Glutamatergic neuron (in vitro differentiated cells): ENCODE measurements at regions not wholly inside any gene's neighbourhood (a gene's known extent, or its start where the extent isn't known, plus 50 kb on each side); places are given as distances from the start of the nearest gene placed in this dataset.
"Not testable (repeated sequence)": the region's sequence is repeated elsewhere in the genome, so short reads cannot be mapped to it uniquely, and the experiment has no call there.

Source experiments
- DNase-seq: peaks from one replicate; pipeline ENCODE4 v3.0.0; 2022
- H3K27ac Mint-ChIP-seq: one replicate; pipeline ENCODE4 v1.8.0; 2020; ENCODE audit warnings: mild to moderate bottlenecking, mixed read lengths, inconsistent platforms; ENCODE audit not compliant: unreplicated experiment
- H3K27me3 Mint-ChIP-seq: one replicate; pipeline ENCODE4 v1.8.0; 2020; ENCODE audit warnings: mild to moderate bottlenecking, moderate library complexity, mixed read lengths, inconsistent platforms; ENCODE audit not compliant: unreplicated experiment
- H3K36me3 Mint-ChIP-seq: one replicate; pipeline ENCODE4 v1.8.0; 2020; ENCODE audit warnings: mild to moderate bottlenecking, mixed read lengths, inconsistent platforms; ENCODE audit not compliant: unreplicated experiment
- H3K4me1 Mint-ChIP-seq: one replicate; pipeline ENCODE4 v1.8.0; 2020; ENCODE audit warnings: mild to moderate bottlenecking, low read depth, mixed read lengths, inconsistent platforms; ENCODE audit not compliant: unreplicated experiment
- H3K4me3 Mint-ChIP-seq: one replicate; pipeline ENCODE4 v1.8.0; 2020; ENCODE audit warnings: mild to moderate bottlenecking, mixed read lengths, inconsistent platforms; ENCODE audit not compliant: unreplicated experiment
- H3K9me3 Mint-ChIP-seq: one replicate; pipeline ENCODE4 v1.8.0; 2020; ENCODE audit warnings: mild to moderate bottlenecking, moderate library complexity, mixed read lengths, inconsistent platforms; ENCODE audit not compliant: unreplicated experiment
- CTCF ChIP-seq: fragments of 200-600 bp; sonication (generic); IDR thresholded peaks from one replicate; pipeline ENCODE4 v1.5.0; 2021; ENCODE audit not compliant: partially characterized antibody, unreplicated experiment

DNA sequence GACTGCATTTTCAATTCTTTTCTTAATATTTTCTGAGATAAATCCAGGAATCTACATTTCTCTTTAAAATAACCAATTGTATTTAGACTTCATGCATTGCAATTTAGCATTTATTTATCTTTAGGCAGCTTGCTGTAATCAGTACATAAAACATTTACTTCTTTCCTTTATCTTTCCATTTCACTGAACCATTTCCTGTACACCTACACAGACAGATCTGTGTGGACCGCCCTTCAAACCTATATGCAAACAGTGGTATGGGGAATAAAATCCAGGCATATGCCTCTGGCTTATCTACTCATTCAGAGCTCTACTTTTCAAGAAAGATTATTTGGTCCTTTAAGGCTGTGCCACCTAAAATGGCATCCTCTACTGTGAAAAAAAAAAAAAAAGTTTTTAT is 640.0 kb downstream of the MAT2B start:
- Mint-ChIP-seq H3K4me1 (no peaks in the 10 kb centered on the region), H3K36me3 (no peaks in the 10 kb centered on the region), H3K27me3 (no peaks in the 10 kb centered on the region), H3K9me3 (no peaks in the 10 kb centered on the region), H3K4me3 (no peak overlapping the region), H3K27ac (no peak overlapping the region)
- TF ChIP-seq CTCF = no peak
- no peak for DNase-seq

GRCh38 chr5:164146223-164146622 is 640.8 kb downstream of the MAT2B start:
- H3K4me3 Mint-ChIP-seq = no peak overlapping the region
- no peaks in the 10 kb centered on the region for H3K27me3 Mint-ChIP-seq
- H3K4me1 Mint-ChIP-seq = no peaks in the 10 kb centered on the region
- TF ChIP-seq CTCF = no peak
- no peaks in the 10 kb centered on the region for H3K9me3 Mint-ChIP-seq
- no peaks in the 10 kb centered on the region for H3K36me3 Mint-ChIP-seq
- H3K27ac Mint-ChIP-seq = no peak overlapping the region
- no peak for DNase-seq

DNA sequence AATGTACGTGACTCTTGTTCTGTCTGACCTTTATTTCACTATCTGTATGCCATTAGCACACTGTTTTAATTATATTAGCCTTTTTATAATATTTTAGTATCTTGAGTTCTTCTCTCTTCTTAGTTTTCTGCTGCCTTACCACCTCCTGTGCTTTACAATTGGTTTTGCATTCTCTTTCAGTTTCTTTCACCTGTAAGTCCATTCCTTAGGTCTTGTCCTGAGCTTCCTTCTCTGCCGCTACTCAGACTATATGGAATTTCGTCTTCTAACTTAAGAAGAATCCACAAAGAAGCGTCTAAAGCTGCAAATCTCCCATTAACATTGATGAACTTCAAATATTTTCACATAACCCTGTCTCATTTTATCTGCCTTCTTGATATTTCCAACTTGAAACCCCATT is 642.9 kb downstream of the MAT2B start:
- H3K27ac Mint-ChIP-seq = no peak overlapping the region

DNA sequence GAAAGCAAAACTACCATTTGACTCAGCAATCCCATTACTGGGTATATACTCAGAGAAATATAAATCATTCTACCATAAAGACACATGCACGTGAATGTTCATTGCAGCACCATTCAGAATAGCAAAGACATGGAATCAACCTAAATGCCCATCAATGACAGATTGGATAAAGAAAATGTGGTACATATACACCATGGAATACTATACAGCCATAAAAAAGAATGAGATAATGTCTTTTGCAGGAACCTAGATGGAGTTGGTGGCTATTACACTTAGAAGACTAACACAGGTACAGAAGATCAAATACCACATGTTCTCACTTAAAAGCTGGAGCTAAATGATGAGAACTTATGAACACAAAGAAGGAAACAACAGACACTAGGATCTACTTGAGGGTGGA is 647.1 kb downstream of the MAT2B start:
- H3K27me3 Mint-ChIP-seq, H3K9me3 Mint-ChIP-seq, H3K27ac Mint-ChIP-seq, DNase-seq, H3K4me1 Mint-ChIP-seq, H3K36me3 Mint-ChIP-seq, H3K4me3 Mint-ChIP-seq: not testable (repeated sequence)

More for the DNA sequence above, 642.9 kb downstream of the MAT2B start:
- no peaks in the 10 kb centered on the region for H3K36me3 Mint-ChIP-seq
- H3K9me3 Mint-ChIP-seq = no peaks in the 10 kb centered on the region
- H3K4me1 Mint-ChIP-seq = no peaks in the 10 kb centered on the region
- no peak for TF ChIP-seq CTCF
- H3K4me3 Mint-ChIP-seq = no peak overlapping the region
- no peak for DNase-seq
- no peaks in the 10 kb centered on the region for H3K27me3 Mint-ChIP-seq

- Mint-ChIP-seq H3K36me3 (no peaks in the 10 kb centered on the region), H3K9me3 (no peaks in the 10 kb centered on the region), H3K27me3 (no peaks in the 10 kb centered on the region), H3K27ac (no peak overlapping the region), H3K4me1 (no peaks in the 10 kb centered on the region), H3K4me3 (no peak overlapping the region)
- TF ChIP-seq CTCF = no peak
- DNase-seq = no peak
These were observed 648.2 kb downstream of the MAT2B start for GRCh38 chr5:164153469-164154172.
